Cardiac fibroblast (primary cell): ENCODE measurements at regions not wholly inside any gene's neighbourhood (a gene's known extent, or its start where the extent isn't known, plus 50 kb on each side); places are given as distances from the start of the nearest gene placed in this dataset.
"Not testable (repeated sequence)": the region's sequence is repeated elsewhere in the genome, so short reads cannot be mapped to it uniquely, and the experiment has no call there.

ENCODE experiments used
- DNase-seq, 2 donors: peaks; one replicate each; pipeline versions ENCODE4 v3.0.0 to v3.0.0-alpha.2; 2010; ENCODE audit warnings: low read depth in 2 of 2
- H3K4me3 ChIP-seq, 2 donors: replicated peaks in 1 of 2; 1 replicate in 1 of 2; 2 replicates in 1 of 2; pipeline ENCODE4 v1.5.1; 2011; ENCODE audit warnings: low read depth in 2 of 2, low read length in 2 of 2, mild to moderate bottlenecking in 2 of 2, moderate library complexity in 1 of 2
- TF ChIP-seq, protein P1 (sequence below): IDR thresholded peaks from one replicate; pipeline ENCODE4 v1.5.1; 2011; ENCODE audit warnings: low read depth, mild to moderate bottlenecking, low read length, inconsistent platforms

DNA sequence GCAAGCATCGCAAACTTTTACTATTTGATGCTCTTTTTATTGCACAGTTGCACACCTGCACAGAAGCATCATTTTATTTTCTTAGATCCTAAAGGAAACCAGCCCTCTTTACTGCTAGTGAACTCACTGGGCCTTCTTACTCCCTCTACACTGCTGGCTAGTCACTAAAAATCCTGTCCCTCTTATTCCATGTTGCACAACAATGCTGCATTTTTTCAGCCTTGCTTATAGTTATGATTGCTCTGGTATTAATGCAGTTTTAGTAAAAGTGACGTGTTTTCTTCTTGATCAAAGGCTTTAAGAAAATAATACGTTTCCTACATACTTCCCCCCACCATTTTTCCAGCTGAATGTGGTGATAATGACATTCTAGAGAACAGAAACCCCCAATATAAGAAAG lies 132.9 kb upstream of the FAM3C start:
- H3K4me3 ChIP-seq: no peak overlapping the region
- TF ChIP-seq, protein P1, sequence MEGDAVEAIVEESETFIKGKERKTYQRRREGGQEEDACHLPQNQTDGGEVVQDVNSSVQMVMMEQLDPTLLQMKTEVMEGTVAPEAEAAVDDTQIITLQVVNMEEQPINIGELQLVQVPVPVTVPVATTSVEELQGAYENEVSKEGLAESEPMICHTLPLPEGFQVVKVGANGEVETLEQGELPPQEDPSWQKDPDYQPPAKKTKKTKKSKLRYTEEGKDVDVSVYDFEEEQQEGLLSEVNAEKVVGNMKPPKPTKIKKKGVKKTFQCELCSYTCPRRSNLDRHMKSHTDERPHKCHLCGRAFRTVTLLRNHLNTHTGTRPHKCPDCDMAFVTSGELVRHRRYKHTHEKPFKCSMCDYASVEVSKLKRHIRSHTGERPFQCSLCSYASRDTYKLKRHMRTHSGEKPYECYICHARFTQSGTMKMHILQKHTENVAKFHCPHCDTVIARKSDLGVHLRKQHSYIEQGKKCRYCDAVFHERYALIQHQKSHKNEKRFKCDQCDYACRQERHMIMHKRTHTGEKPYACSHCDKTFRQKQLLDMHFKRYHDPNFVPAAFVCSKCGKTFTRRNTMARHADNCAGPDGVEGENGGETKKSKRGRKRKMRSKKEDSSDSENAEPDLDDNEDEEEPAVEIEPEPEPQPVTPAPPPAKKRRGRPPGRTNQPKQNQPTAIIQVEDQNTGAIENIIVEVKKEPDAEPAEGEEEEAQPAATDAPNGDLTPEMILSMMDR: no peak
- peak; percentile 61 to 77 for DNase-seq

DNA sequence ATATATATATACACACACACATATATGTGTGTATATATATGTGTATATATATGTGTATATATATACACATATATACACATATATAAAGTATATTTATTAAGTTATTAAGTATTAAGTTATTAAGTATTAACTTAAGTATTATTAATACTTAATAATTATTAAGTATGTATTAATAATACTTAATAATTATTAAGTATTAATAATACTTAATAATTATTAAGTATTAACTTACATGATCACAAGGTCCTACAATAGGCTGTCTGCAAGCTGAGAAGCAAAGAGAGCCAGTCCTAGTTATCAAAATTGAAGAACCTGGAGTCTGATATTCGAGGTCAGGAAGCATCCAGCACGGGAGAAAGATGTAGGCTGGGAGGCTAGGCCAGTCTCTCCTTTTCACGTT lies 130.1 kb upstream of the FAM3C start:
- DNase-seq, H3K4me3 ChIP-seq: not testable (repeated sequence)

DNA sequence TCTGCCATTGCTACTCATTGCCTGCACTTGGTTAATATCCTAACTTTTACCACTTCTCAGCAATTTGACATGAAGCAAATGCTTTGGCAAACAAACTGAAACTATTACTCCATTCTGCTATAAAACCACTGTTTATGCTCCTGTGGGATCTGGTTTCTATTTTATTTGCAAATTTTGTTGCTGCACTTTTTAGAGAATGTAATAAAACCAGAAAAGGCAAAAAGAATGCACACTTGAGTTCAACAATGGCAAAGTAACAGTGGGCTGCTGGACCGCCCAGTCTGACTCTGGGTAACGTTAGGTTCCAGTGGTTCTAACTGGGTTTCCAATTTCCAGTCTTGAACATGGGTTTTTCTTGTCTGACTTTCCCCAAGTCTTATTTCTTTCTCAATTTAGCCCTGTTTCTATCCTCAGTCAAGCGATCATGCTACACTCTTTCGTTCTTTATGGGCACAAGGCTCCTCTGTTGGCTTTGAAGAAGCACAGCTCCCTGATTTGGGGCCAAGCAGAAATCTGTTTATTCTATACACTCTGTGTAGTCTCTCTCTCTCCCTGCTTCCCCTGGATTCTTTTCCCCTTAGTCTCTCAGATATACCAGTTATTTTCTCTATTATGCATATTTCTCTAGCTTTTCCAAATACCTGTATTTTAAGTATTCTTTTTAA lies 129.2 kb upstream of the FAM3C start:
- H3K4me3 ChIP-seq: no peak overlapping the region
- no peak for DNase-seq
- TF ChIP-seq, protein P1: no peak

DNA sequence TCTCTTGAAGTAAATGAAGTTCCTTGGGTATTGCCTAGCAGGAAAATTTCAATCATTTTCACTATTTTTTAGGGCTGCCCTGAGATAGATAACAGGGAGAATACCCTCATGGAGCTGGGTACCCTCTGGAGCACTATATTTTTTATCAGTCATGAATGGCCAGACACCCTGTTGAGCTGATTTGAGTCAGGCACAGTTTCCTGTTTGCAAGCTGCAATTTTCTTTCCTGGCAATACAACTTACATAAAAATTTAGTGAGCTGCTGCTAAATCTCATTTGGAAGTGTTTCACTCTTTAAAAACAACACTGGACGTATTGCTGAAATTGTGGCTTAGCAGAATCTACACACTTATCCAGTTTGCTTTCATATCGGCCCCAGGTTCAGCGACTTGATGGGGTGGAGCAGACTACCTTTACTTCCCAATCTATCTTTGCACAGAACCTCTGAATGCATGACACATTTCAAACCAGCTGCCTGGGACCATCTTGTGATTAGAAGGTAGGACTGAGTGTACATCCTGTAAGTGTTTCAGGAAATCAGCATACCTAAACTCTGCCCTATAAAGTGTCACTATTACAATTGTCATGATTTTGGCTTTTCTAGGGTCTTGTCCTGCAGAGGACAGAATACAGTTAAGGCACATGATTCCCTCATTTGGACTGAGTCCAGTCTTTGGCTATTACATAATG lies 125.7 kb upstream of the FAM3C start:
- peak in 1 of 2 donors; percentile 27 for DNase-seq
- no peak overlapping the region for H3K4me3 ChIP-seq
- TF ChIP-seq, protein P1: no peak

DNA sequence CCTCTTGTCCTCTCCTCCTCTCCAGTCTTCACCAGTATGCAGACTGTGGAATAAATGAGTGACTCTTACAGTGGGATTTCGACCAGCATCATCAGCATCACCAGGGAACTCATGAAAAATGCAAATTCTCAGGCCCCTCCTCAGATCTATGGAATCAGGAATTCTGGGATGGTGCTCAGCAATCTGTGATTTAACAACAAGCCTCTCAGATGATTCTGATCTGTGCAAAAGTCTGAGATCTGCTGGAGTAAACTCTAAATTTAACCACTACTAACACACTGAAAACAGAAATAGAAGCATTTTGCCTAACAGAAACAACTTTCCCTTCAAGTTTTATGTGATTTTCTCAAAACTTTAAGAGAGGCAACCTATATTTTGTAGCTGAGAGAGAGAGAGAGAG lies 124.8 kb upstream of the FAM3C start:
- H3K4me3 ChIP-seq: no peak overlapping the region
- DNase-seq: no peak
- TF ChIP-seq, protein P1: no peak

DNA sequence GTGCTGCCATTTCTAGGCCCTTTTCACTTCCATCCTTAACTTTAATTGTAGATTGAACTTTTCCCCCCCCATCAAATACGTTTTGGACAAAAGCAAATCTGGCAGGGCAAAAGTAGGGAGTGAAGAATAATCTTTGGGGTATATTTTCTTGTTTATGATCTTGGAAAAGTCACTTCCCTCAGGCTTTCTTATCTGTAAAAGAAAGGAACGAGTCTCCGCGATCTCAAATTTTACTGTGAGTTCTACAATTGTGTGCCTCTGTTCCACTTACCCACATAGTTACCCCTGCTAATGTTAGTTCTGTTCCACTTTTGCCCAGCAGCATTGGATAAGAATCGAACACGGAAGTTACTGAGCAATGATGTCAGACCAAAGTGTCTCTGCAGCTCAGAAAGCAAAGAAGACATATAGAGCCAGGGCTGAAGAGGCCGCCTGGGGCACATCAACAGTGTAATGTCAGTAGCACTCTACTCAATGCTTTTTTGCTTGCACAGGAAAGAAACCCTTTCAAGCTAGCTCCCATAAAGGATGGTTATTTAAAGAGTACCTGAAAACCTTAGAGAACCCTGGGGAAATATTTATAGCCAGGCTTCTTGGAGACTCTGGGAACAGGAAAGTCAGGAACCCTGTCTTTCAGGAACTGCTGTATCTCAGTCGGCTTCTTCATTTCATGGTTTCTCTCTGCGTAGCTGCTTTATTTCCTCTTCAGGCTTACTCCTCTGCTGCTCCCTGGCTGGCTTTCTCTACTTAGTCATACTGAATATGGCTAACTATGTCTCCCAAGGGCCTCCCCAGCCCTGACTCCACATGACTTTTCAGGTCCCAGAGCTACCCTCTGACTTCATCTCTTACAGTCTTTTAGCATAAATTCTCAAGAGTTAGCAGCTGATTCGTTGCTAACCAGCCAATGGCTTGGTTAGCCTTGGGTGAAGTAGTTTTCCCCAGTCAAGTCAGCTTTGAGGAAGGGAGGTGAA lies 123.7 kb upstream of the FAM3C start:
- H3K4me3 ChIP-seq: no peak overlapping the region
- DNase-seq: peak; percentile 52 to 92
- TF ChIP-seq, protein P1: no peak

DNA sequence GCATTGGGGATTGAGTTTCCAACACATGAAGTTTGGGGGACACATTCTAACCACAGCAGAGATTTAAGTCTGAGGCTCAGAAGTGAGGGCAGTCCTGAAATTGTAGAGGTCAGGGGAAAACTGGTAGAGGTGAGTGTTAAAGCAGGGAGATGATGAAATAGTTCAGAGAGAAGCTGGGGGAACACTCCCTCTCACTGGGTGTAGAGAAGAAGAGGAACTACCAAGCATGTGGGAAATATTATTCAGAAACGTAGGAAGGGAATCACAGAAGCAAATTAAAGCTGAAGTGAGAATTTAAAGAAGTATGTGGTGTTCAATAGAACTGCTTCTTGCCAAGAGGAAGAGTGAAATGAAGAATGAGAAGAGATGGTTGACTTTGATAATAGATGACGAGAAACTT lies 121.5 kb upstream of the FAM3C start:
- TF ChIP-seq, protein P1: no peak
- no peak for DNase-seq

More for the DNA sequence above, 121.5 kb upstream of the FAM3C start:
- H3K4me3 ChIP-seq: no peak overlapping the region
